Activated T-helper 2 cell treated with anti-CD3 and anti-CD28 coated beads, Interferon-gamma antibody, Interleukin-2, Interleukin-4, amounts not matched to agents 10 μg/mL and 5 μg/mL and 100 μg/mL, durations not matched to agents 14 hours and 24 hours and 36 hours (primary cell): ENCODE measurements at regions not wholly inside any gene's neighbourhood (a gene's known extent, or its start where the extent isn't known, plus 50 kb on each side); places are given as distances from the start of the nearest gene placed in this dataset.
"Not testable (repeated sequence)": the region's sequence is repeated elsewhere in the genome, so short reads cannot be mapped to it uniquely, and the experiment has no call there.

Source experiments
- DNase-seq: peaks from one replicate; pipeline ENCODE4 v3.0.0; 2021; ENCODE audit warnings: low spot score
- H3K27ac Mint-ChIP-seq: one replicate; pipeline ENCODE4 v1.8.0; 2021; ENCODE audit warnings: mixed read lengths
- H3K27me3 Mint-ChIP-seq: one replicate; pipeline ENCODE4 v1.8.0; 2021; ENCODE audit warnings: low read depth, mixed read lengths
- H3K36me3 Mint-ChIP-seq: one replicate; pipeline ENCODE4 v1.8.0; 2021; ENCODE audit warnings: low read depth, mixed read lengths
- H3K4me1 Mint-ChIP-seq: one replicate; pipeline ENCODE4 v1.8.0; 2021; ENCODE audit warnings: low read depth, mixed read lengths
- H3K4me3 Mint-ChIP-seq: one replicate; pipeline ENCODE4 v1.8.0; 2021; ENCODE audit warnings: low read depth, mild to moderate bottlenecking, moderate library complexity, mixed read lengths
- H3K9me3 Mint-ChIP-seq: one replicate; pipeline ENCODE4 v1.8.0; 2021; ENCODE audit warnings: mixed read lengths
- intact Hi-C: fragments of 100-400 bp; cut with micrococcal nuclease; formaldehyde crosslinking; loops from one replicate; pipeline ENCODE4 v1.15.1; 2023

DNA sequence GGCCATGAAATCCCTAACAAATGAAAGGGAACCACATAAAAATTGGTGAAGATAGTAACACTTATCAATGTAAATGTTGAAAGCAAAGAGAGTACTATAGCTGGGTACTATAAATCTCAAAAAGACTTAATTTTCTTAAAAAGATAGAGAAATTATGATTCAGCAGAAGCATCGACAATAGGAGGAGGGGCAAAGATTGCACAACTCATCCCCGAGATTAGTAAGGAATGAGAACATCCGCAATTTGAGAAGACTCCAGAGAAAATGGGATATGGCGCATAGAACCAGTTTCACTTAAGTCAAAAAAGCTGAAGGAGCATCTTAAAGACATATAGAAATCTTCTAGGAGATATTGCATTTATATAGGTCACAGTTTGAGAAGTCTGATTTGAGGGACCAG, 220.2 kb upstream of the SLC16A7 start:
- no peak for DNase-seq
- Mint-ChIP-seq H3K27ac (no peak overlapping the region), H3K4me3 (no peak overlapping the region), H3K36me3 (no peaks in the 10 kb centered on the region), H3K9me3 (no peaks in the 10 kb centered on the region), H3K27me3 (peaks cover 9% of the 10 kb centered on the region), H3K4me1 (no peaks in the 10 kb centered on the region)
- intact Hi-C loops, result no loop called here

DNA sequence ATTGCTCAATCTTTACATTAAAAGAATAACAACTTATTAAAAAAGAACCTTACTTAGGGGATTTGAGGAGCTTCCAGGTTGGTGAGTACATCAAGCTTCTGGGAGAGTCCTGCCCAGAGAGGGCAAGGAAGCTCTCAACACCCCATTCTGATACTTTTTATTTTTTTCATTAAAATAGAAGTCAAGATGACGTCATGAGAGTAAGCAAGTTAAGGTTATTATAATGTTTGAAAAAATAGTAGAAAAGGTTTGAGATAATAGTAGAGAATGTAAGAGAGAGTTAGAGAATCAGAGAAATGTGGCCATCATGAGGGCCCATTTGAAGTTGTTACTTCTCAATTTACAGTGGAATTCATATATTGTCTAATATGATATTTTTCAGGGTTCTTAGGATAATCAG, 221.0 kb upstream of the SLC16A7 start:
- Mint-ChIP-seq H3K36me3 (no peaks in the 10 kb centered on the region), H3K4me3 (no peak overlapping the region), H3K9me3 (no peaks in the 10 kb centered on the region), H3K27ac (no peak overlapping the region), H3K27me3 (peaks cover 9% of the 10 kb centered on the region), H3K4me1 (no peaks in the 10 kb centered on the region)
- DNase-seq, result no peak
- intact Hi-C loops, result no loop called here

DNA sequence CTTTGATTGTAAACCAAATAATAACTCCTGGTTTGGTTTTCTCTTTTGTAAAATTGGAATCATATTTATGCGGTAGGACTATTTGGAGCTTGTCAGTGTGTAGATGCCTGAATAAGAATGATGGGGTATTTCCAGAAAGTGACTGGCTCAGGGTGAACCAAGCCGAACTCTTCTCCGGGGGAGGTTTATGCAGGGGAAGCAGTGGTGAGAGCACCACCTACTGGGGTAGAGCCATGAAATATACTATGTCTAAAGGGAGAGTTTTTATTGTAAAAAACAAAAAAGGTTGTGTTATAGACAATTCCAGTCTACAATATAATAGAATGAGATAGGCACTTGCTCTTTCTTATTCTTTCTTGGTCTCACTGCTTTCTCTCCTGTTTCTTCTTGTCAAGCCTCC, 222.9 kb upstream of the SLC16A7 start:
- Mint-ChIP-seq H3K9me3 (no peaks in the 10 kb centered on the region), H3K4me1 (no peaks in the 10 kb centered on the region), H3K27me3 (peaks cover 7% of the 10 kb centered on the region), H3K27ac (no peak overlapping the region), H3K36me3 (no peaks in the 10 kb centered on the region), H3K4me3 (no peak overlapping the region)
- intact Hi-C loops, result no loop called here
- no peak for DNase-seq

DNA sequence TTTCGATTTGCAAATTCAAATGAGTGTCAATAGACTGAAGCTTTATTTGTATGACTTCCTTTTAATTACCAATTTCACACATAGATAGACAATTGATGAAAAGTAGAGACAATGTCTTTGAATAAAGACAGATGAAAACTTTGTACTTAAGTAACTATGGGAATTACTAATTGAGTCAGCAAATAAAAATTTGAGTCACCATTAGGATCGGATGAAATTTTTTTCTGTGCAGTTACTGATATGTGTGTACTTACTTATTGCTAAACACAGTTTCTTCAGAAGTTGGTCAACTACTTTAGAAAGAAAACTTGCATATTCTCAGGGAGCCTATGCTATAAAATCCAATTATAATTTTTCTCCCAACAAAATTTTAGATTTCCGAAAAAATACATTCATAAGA, 224.9 kb upstream of the SLC16A7 start:
- Mint-ChIP-seq H3K36me3 (no peaks in the 10 kb centered on the region), H3K27ac (no peak overlapping the region), H3K9me3 (no peaks in the 10 kb centered on the region), H3K27me3 (peaks cover 7% of the 10 kb centered on the region), H3K4me1 (no peaks in the 10 kb centered on the region), H3K4me3 (no peak overlapping the region)
- DNase-seq, result no peak
- intact Hi-C loops, result no loop called here

DNA sequence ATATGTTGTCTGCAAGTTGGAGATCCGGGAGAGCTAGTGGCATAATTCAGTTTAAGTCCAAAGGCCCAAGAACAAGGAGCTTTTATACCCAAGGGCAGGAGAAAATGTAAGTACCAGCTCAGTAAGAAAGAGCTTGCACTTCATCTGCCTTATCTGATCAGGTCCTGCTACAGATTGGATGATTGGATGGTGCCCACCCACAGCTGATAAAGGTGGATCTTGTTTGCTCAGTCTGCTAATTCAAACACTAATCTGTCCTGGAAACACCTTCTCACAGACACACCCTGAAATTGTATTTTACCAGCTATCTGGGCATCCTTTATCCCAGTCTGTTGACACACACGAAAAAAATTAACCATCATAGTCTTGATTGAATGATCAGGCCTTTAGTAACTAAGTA, 230.7 kb upstream of the SLC16A7 start:
- Mint-ChIP-seq H3K27me3 (no peaks in the 10 kb centered on the region), H3K4me1 (no peaks in the 10 kb centered on the region), H3K27ac (no peak overlapping the region), H3K36me3 (no peaks in the 10 kb centered on the region), H3K9me3 (no peaks in the 10 kb centered on the region), H3K4me3 (no peak overlapping the region)
- intact Hi-C loops, result no loop called here
- no peak for DNase-seq

DNA sequence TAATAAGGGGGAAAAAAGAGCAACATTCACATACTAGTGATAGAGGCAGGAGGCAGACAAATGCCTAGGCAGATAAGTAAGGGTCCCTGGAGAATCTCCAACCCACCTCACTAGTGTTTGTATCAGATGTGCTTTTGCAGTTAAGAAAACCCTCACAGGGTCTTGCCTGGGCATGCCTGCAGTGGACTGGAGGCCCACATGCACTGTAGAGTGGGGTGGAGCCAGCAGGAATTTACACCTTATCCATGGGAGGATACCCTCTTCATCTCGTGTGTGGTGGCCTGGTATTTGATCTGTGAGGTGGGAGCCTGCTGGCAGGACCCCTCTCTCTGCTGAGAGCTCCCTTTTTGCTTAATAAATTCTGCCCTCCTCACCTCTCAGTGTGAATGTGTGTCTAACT, 238.0 kb upstream of the SLC16A7 start:
- no peaks in the 10 kb centered on the region for H3K4me1 Mint-ChIP-seq
- H3K36me3 Mint-ChIP-seq, result no peaks in the 10 kb centered on the region
- no peak overlapping the region for H3K27ac Mint-ChIP-seq
- no peaks in the 10 kb centered on the region for H3K9me3 Mint-ChIP-seq
- H3K4me3 Mint-ChIP-seq, result no peak overlapping the region
- intact Hi-C loops, result no loop called here
- no peaks in the 10 kb centered on the region for H3K27me3 Mint-ChIP-seq
- no peak for DNase-seq

DNA sequence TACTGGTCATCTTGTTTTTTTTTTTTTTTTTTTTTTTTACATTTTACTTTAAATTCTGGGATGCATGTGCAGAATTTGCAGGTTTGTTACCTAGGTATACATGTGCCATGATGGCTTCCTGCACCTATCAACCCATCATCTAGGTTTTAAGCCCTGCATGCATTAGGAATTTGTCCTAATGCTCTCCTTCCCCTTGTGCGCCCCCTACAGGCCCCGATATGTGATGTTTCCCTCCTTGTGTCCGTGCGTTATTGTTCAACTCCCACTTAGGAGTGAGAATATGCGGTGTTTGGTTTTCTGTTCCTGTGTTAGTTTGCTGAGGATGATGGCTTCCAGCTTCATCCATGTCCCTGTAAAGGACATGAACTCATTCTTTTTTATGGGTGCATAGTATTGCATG, 249.6 kb upstream of the SLC16A7 start:
- intact Hi-C loops, H3K27ac Mint-ChIP-seq, H3K9me3 Mint-ChIP-seq, H3K27me3 Mint-ChIP-seq, H3K36me3 Mint-ChIP-seq, H3K4me1 Mint-ChIP-seq, DNase-seq, H3K4me3 Mint-ChIP-seq: not testable (repeated sequence)

DNA sequence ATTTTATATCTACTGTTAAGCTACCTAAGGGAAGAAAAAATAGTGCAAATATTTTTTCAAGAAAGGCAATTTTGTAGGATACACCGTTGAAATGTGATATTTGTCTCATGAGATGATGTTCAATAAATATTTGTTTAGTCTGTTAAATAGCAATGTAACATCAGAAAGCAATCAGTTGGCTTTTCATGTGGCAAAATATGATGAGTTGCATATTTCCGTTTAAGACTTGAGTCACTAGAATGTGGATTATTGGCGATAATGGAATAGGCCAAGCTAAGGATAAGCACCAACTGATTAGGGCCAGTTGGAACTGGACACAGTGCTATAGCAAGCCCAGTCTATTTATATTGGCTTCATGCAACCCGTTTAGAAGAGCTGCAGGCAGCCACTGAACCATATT, 250.4 kb upstream of the SLC16A7 start:
- DNase-seq, result no peak
- intact Hi-C loops, result no loop called here
- Mint-ChIP-seq H3K27me3 (no peaks in the 10 kb centered on the region), H3K9me3 (no peaks in the 10 kb centered on the region), H3K4me3 (no peak overlapping the region), H3K36me3 (no peaks in the 10 kb centered on the region), H3K27ac (no peak overlapping the region), H3K4me1 (no peaks in the 10 kb centered on the region)

DNA sequence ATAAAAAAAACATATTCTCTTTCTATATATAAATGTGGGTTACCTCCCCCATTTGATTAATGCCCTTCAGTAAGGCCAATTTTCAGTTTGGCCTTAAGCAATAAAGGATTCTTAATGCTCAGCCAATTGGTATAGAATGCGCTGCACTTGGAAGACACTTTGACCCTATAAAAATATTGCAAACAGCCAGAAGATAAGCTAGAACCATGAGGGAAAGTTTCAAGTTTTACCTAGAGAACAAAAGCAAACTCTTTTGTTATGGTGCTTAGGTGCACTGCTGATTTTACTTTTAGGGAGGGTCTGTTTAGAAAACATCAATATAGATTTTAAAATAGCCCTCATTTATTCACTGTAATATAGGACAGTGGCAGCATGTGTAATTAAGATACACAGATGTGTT, 251.6 kb upstream of the SLC16A7 start:
- Mint-ChIP-seq H3K9me3 (no peaks in the 10 kb centered on the region), H3K4me1 (no peaks in the 10 kb centered on the region), H3K27ac (no peak overlapping the region), H3K4me3 (no peak overlapping the region), H3K27me3 (no peaks in the 10 kb centered on the region), H3K36me3 (no peaks in the 10 kb centered on the region)
- no peak for DNase-seq
- intact Hi-C loops, result no loop called here

DNA sequence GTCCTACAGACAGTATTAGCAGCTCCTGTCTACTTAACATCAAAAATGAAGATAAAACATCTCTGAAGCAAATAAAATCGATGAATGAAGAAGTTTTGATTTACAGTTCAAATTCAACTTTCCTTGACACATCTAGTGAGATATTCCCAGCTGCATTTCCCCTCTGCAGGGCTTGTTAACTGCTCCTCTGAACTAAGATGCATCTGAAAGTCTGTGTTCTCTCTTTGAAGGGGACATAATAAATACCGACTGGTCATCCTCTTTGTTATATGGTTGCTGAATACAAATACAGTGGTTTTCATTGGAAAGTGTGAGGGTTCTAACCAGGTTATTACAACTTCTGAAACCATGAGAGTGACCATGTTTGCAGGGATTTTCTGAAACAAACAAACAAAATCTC, 266.4 kb upstream of the SLC16A7 start:
- H3K27me3 Mint-ChIP-seq, result no peaks in the 10 kb centered on the region
- DNase-seq, result no peak
- no peaks in the 10 kb centered on the region for H3K9me3 Mint-ChIP-seq

DNA sequence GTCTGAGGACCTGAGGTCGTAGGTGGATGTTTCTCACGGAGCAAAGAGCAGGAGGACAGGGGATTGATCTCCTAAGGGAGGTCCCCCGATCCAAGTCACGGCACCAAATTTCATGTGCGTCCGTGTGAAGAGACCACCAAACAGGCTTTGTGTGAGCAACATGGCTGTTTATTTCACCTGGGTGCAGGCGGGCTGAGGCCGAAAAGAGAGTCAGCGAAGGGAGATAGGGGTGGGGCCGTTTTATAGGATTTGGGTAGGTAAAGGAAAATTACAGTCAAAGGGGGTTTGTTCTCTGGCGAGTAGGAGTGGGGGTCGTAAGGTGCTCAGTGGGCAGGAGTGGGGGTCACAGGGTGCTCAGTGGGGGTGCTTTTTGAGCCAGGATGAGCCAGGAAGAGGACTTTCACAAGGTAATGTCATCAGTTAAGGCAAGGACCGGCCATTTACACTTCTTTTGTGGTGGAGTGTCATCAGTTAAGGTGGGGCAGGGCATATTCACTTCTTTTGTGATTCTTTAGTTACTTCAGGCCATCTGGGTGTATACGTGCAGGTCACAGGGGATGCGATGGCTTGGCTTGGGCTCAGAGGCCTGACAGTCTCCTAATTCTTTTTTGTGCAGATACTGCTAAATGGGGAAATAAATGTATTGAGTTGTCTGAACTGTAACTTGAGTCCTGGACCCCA, 267.3 kb upstream of the SLC16A7 start:
- intact Hi-C loops, DNase-seq, H3K27ac Mint-ChIP-seq, H3K27me3 Mint-ChIP-seq, H3K36me3 Mint-ChIP-seq, H3K4me1 Mint-ChIP-seq, H3K4me3 Mint-ChIP-seq, H3K9me3 Mint-ChIP-seq: not testable (repeated sequence)

More for the DNA sequence above, 266.4 kb upstream of the SLC16A7 start:
- intact Hi-C loops, result no loop called here
- Mint-ChIP-seq H3K36me3 (no peaks in the 10 kb centered on the region), H3K4me3 (no peak overlapping the region), H3K27ac (no peak overlapping the region), H3K4me1 (no peaks in the 10 kb centered on the region)

DNA sequence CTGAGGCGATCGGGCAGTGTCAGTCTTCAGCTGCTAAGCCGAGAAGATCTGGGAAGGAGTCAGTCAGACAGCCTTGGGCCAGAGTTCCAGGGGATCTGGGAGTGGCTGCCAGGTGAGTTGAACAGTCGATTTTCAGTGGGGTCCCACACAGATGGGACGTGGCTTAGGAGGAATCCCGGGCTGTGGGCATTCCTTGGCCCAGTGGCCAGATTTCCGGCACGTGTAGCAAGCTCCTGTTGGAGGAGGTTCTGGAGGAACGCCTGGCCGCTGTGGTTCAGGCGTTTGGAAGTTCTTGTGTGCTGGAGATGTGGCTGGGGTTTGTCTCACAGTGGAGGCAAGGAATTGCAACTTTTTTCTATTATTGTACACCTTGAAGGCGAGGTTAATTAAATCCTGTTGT, 269.4 kb upstream of the SLC16A7 start:
- H3K36me3 Mint-ChIP-seq, H3K27ac Mint-ChIP-seq, H3K9me3 Mint-ChIP-seq, H3K27me3 Mint-ChIP-seq, H3K4me1 Mint-ChIP-seq, intact Hi-C loops, DNase-seq, H3K4me3 Mint-ChIP-seq: not testable (repeated sequence)

DNA sequence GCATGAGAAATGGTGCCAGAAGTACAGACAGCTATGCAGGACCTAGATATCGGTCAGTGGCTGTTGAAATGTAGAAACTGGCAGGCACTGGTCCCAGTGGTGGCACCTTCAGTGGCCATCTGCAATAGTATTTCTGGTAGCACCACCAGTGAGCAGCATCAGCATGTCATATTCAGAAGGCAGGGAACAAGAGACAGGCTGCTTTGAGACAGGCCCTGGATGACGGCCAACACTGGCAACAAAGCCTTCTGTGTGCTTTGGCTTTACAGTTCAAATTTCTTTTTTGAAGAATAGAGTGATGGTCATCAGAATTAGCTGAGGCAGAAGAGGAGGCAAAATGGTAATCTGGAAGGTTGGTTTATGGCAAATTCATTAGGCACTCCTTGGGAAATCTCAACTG, 273.4 kb upstream of the SLC16A7 start:
- Mint-ChIP-seq H3K9me3 (no peaks in the 10 kb centered on the region), H3K36me3 (no peaks in the 10 kb centered on the region), H3K27ac (no peak overlapping the region), H3K4me3 (no peak overlapping the region), H3K27me3 (no peaks in the 10 kb centered on the region), H3K4me1 (no peaks in the 10 kb centered on the region)
- no peak for DNase-seq
- intact Hi-C loops, result no loop called here

DNA sequence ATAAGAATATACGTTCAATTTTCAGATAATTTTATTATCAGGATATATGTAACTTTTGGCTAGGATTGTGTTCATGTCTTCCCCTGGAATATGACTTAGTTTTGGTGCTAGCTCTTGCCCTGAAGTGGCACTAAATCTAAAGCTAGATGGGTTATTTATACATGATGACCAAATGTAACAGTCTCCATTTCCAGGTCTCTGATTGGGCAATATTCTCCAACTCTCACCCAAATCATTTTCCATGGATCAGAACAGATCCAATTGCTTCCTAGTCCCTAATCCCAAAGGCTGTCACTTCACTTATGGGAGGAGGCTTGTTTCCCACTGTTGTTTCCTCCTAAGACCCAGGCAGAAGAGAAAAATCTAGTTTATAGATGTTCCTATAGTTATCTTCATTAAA, 274.6 kb upstream of the SLC16A7 start:
- H3K4me1 Mint-ChIP-seq, result no peaks in the 10 kb centered on the region
- no peak overlapping the region for H3K4me3 Mint-ChIP-seq
- H3K36me3 Mint-ChIP-seq, result no peaks in the 10 kb centered on the region
- H3K27ac Mint-ChIP-seq, result no peak overlapping the region
- H3K27me3 Mint-ChIP-seq, result no peaks in the 10 kb centered on the region
- intact Hi-C loops, result no loop called here
- no peaks in the 10 kb centered on the region for H3K9me3 Mint-ChIP-seq
- no peak for DNase-seq
